HCT116 (cell line): ENCODE measurements at regions not wholly inside any gene's neighbourhood (a gene's known extent, or its start where the extent isn't known, plus 50 kb on each side); places are given as distances from the start of the nearest gene placed in this dataset.
"Not testable (repeated sequence)": the region's sequence is repeated elsewhere in the genome, so short reads cannot be mapped to it uniquely, and the experiment has no call there.

Experiments
- ATAC-seq: fragments of 200-7000 bp; cut with Tn5 transposase; 2 replicates; pipeline ENCODE4 v1.9.1; 2020; ENCODE audit warnings: mild to moderate bottlenecking, moderate library complexity
- BruUV-seq: library from RNA; stranded (reverse); fragments of 400-500 nt; replicated peaks from 2 replicates; lab custom pipeline; 2021; lab: Mats Ljungman, UMichigan
- CTCF ChIA-PET: fragments of 300-600 bp; sonication (Branson Sonifier 250); formaldehyde crosslinking; loops from one replicate; lab custom pipeline; 2021; ENCODE audit warnings: antibody characterized with exemption; lab: Charles Lee
- POLR2A ChIA-PET: fragments of 300-600, 350-600 bp; sonication (Branson Sonifier 250); formaldehyde crosslinking; loops from one replicate; lab custom pipeline; 2021; ENCODE audit warnings: antibody characterized with exemption; lab: Charles Lee
- RAD21 ChIA-PET, 2 experiments: fragments of 300-600 bp; sonication (Branson Sonifier 250); formaldehyde crosslinking; loops; one replicate each; lab custom pipeline; 2023; ENCODE audit warnings: low total read pairs in 2 of 2; ENCODE audit not compliant: uncharacterized antibody in 2 of 2, unreplicated experiment in 2 of 2, low non-redundant PET in 1 of 2; lab: Charles Lee
- DNase-seq: peaks from one replicate; pipeline ENCODE4 v3.0.0-alpha.2; 2010; ENCODE audit warnings: low read depth, low spot score
- H2AFZ ChIP-seq: fragments of 200-600 bp; shearing (Covaris generic), sonication (generic); 2 replicates; pipeline ENCODE4 v1.6.1; 2017; ENCODE audit warnings: low read depth, mixed run types, mixed read lengths, antibody characterized with exemption, low read length; ENCODE audit not compliant: poor library complexity, severe bottlenecking
- H3K27ac ChIP-seq: 2 replicates; pipeline ENCODE4 v1.5.1; 2012; ENCODE audit warnings: low read depth, low read length
- H3K27me3 ChIP-seq: fragments of 200-600 bp; sonication (generic); 2 replicates; pipeline ENCODE4 v1.6.1; 2016; ENCODE audit warnings: mixed run types, low read length, mixed read lengths; ENCODE audit not compliant: insufficient read depth
- H3K36me3 ChIP-seq, 2 experiments: fragments of 200-500 bp in 1 of 2; fragments of 200-600 bp in 1 of 2; sonication (Bioruptor generic) in 1 of 2; sonication (generic) in 1 of 2; 2 replicates each; pipeline versions ENCODE4 v1.5.1 to v1.6.1; 2014 to 2016; ENCODE audit warnings: low read length in 2 of 2, inconsistent platforms in 1 of 2, mixed read lengths in 1 of 2, mixed run types in 1 of 2; ENCODE audit not compliant: insufficient read depth in 2 of 2, control insufficient read depth in 1 of 2
- H3K4me1 ChIP-seq, 2 experiments: fragments of 200-600 bp in 1 of 2; sonication (generic) in 1 of 2; 2 replicates each; pipeline versions ENCODE4 v1.5.1 to v1.6.1; 2012 to 2017; ENCODE audit warnings: low read length in 2 of 2, inconsistent platforms in 1 of 2, mild to moderate bottlenecking in 1 of 2, mixed read lengths in 1 of 2, mixed run types in 1 of 2, moderate library complexity in 1 of 2; ENCODE audit not compliant: insufficient read depth in 2 of 2, control insufficient read depth in 1 of 2
- H3K4me2 ChIP-seq: fragments of 200-600 bp; sonication (generic); 2 replicates; pipeline ENCODE4 v1.6.1; 2017; ENCODE audit warnings: mixed run types, low read length, mixed read lengths
- H3K4me3 ChIP-seq, 2 experiments: fragments of 200-600 bp in 1 of 2; sonication (generic) in 1 of 2; replicated peaks in 1 of 2; 2 replicates each; pipeline ENCODE4 v1.5.1; 2011 to 2016; ENCODE audit warnings: low read length in 2 of 2, control low read depth in 1 of 2, low read depth in 1 of 2, mild to moderate bottlenecking in 1 of 2, mixed read lengths in 1 of 2, mixed run types in 1 of 2
- H3K79me2 ChIP-seq: fragments of 200-600 bp; sonication (generic); 2 replicates; pipeline ENCODE4 v1.6.1; 2017; ENCODE audit warnings: mild to moderate bottlenecking, mixed run types, low read length, moderate library complexity, mixed read lengths; ENCODE audit not compliant: insufficient read depth
- H3K9ac ChIP-seq: fragments of 200-600 bp; sonication (generic); 2 replicates; pipeline ENCODE4 v1.6.1; 2016; ENCODE audit warnings: low read length, mixed read lengths
- H3K9me2 ChIP-seq: fragments of 200-600 bp; sonication (generic), shearing (Covaris generic); 2 replicates; pipeline ENCODE4 v1.6.1; 2017; ENCODE audit warnings: mixed run types, mild to moderate bottlenecking, moderate library complexity; ENCODE audit not compliant: insufficient read depth
- H3K9me3 ChIP-seq, 2 experiments: fragments of 200-500 bp in 1 of 2; fragments of 200-600 bp in 1 of 2; sonication (Bioruptor generic) in 1 of 2; sonication (generic) in 1 of 2; 2 replicates each; pipeline ENCODE4 v1.6.1; 2014 to 2017; ENCODE audit warnings: low read length in 2 of 2, mixed read lengths in 2 of 2, inconsistent platforms in 1 of 2, low read depth in 1 of 2, mild to moderate bottlenecking in 1 of 2, mixed run types in 1 of 2, moderate library complexity in 1 of 2; ENCODE audit not compliant: control insufficient read depth in 1 of 2, insufficient read depth in 1 of 2
- H4K20me1 ChIP-seq: fragments of 200-600 bp; sonication (generic), shearing (Covaris generic); 2 replicates; pipeline ENCODE4 v1.6.1; 2017; ENCODE audit warnings: mixed run types, mild to moderate bottlenecking, moderate library complexity; ENCODE audit not compliant: insufficient read depth
- CTCF ChIP-seq, 3 experiments: fragments of 200-600 bp in 1 of 3; sonication (generic) in 1 of 3; IDR thresholded peaks in 2 of 3; conservative IDR thresholded peaks in 1 of 3; 2 replicates each; pipeline ENCODE4 v1.5.1; 2012 to 2017; ENCODE audit warnings: low read depth in 2 of 3, low read length in 2 of 3, antibody characterized with exemption in 1 of 3, borderline replicate concordance in 1 of 3, control low read depth in 1 of 3, mild to moderate bottlenecking in 1 of 3, mixed read lengths in 1 of 3, mixed run types in 1 of 3, moderate library complexity in 1 of 3; ENCODE audit not compliant: insufficient read depth in 1 of 3
- ZFX ChIP-seq: fragments of 450-650 bp; IDR thresholded peaks from 2 replicates; pipeline ENCODE4 v1.6.1; 2017
- intact Hi-C: fragments of 100-400 bp; cut with micrococcal nuclease; formaldehyde crosslinking; loops from 2 replicates; pipeline ENCODE4 v1.10.0; 2022

- H4K20me1 ChIP-seq, POLR2A ChIA-PET, RAD21 ChIA-PET, H3K9me3 ChIP-seq, ATAC-seq, H3K4me3 ChIP-seq, DNase-seq, H3K79me2 ChIP-seq, H3K27ac ChIP-seq, H3K27me3 ChIP-seq, H2AFZ ChIP-seq, H3K9ac ChIP-seq, CTCF ChIA-PET, H3K9me2 ChIP-seq, H3K36me3 ChIP-seq, H3K4me2 ChIP-seq, H3K4me1 ChIP-seq, BruUV-seq, intact Hi-C loops: not testable (repeated sequence)
Observed at GRCh38 chr5:124970381-124970780, 223.9 kb upstream of the ZNF608 start.

DNA sequence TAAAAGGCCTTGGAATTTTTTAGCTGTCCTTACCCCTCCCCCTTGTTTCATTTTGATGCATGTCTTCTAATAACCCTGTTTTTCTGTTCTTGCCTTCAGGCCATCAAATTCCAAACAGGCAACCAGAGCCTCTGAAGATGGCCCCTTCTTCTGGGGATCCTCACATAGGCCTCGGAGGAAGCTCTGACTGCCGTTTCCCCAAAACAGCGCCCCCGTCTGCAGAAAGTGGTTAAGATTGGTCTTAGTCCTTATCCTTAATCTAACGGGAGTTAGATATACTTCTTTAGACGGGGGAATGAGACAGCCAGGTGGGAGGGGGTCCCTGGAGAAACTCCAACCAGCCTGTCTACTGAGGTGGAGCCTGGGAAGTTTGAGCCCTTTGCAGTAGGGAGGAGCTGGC, 226.3 kb upstream of the ZNF608 start:
- no peaks in the 10 kb centered on the region for H3K9me3 ChIP-seq
- no peaks in the 10 kb centered on the region for H3K27me3 ChIP-seq
- H2AFZ ChIP-seq = no peak overlapping the region
- intact Hi-C loops = no loop called here
- no peak overlapping the region for H3K4me2 ChIP-seq
- no TSS peak for BruUV-seq
- POLR2A ChIA-PET = no interaction called here
- no peak overlapping the region for H3K9ac ChIP-seq
- no peaks in the 10 kb centered on the region for H3K4me1 ChIP-seq
- DNase-seq (no peak), ATAC-seq (no peak)
- H3K4me3 ChIP-seq = no peak overlapping the region
- CTCF ChIA-PET = no interaction called here
- H3K9me2 ChIP-seq = no peaks in the 10 kb centered on the region
- H4K20me1 ChIP-seq = no peaks in the 10 kb centered on the region
- TF ChIP-seq ZFX (no peak), CTCF (IDR thresholded peaks at IDR 0.05 in 2 of 3, conservative IDR thresholded peaks at IDR 0.05 in 1 of 3; ENCODE audit: borderline replicate concordance in 1 of 3, insufficient read depth in 1 of 3, low read depth in 2 of 3, low read length in 2 of 3) (peak in 2 of 3 experiments; percentile 8 to 27; a peak in 2 of 6 replicates)
- no peak overlapping the region for H3K27ac ChIP-seq
- no peaks in the 10 kb centered on the region for H3K36me3 ChIP-seq
- no peaks in the 10 kb centered on the region for H3K79me2 ChIP-seq
- RAD21 ChIA-PET = no interaction called here
